ENCODE measurements at regions not wholly inside any gene's neighbourhood (a gene's known extent, or its start where the extent isn't known, plus 50 kb on each side); places are given as distances from the start of the nearest gene placed in this dataset.
A peak's percentile ranks its signal among the peaks of the same experiment; 100 is the strongest.

DNA sequence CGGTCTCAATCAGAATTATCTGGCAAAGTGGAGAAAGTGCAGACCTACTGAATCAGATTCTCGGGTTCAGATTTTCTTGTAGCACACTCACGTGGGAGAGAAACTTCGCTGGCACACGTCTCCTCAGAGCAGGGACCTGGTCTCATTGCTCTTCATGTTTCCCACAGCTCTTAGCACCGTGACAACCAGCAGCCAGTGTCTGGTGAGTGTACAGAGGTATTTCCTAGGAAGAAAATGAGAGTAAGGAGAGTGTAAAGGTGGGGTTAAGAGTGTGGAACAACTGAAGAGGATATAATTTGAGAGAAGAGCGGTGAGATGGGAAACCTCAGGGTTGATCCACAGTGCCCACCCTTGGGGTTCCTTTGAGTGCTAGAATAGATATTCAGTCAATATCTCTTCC is 89.2 kb downstream of the ARF6 start:
- TF ChIP-seq CTCF (IDR thresholded peaks at IDR 0.05): no peak
- no peaks in the 10 kb centered on the region for H3K36me3 Mint-ChIP-seq (ENCODE audit: low read depth)
- DNase-seq (ENCODE audit: low spot score): no peak
- peak overlapping the region; percentile 93 for H3K27ac Mint-ChIP-seq (ENCODE audit: unreplicated experiment)
- H3K27me3 Mint-ChIP-seq (ENCODE audit: low read depth): no peaks in the 10 kb centered on the region
- peaks cover 61% of the 10 kb centered on the region for H3K4me1 Mint-ChIP-seq (ENCODE audit: low read depth)
- H3K9me3 Mint-ChIP-seq (ENCODE audit: low read depth): no peaks in the 10 kb centered on the region
- H3K4me3 Mint-ChIP-seq (ENCODE audit: unreplicated experiment): peak overlapping the region; percentile 47

DNA sequence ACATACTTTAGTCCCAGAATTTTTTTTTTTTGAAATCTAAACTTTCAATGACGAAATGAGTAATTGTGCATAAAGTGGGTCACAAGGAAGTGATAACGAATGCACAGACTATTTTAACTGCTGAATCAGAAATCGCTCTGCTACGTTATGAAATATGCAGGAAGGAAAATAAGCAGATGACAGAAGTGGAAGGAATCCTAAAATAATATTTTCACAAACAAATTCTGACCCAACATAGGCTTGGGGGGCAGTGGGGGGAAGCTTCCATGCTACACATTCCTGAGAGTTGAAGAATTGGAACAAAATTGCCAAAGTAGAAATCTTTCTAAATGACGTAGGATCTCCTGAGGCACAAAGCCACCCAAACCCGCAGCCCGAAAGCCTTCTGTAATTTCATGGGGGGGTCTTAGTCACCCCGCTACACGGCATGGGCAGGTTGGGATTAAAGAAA is 89.6 kb downstream of the ARF6 start:
- Mint-ChIP-seq H3K27ac (ENCODE audit: unreplicated experiment) (peak overlapping the region; percentile 93), H3K27me3 (ENCODE audit: low read depth) (no peaks in the 10 kb centered on the region), H3K4me3 (ENCODE audit: unreplicated experiment) (peak overlapping the region; percentile 47), H3K36me3 (ENCODE audit: low read depth) (no peaks in the 10 kb centered on the region), H3K4me1 (ENCODE audit: low read depth) (peaks cover 62% of the 10 kb centered on the region), H3K9me3 (ENCODE audit: low read depth) (no peaks in the 10 kb centered on the region)
- DNase-seq (ENCODE audit: low spot score): no peak
- no peak for TF ChIP-seq CTCF (IDR thresholded peaks at IDR 0.05)

GRCh38 chr14:49984424-49984823 is 91.5 kb downstream of the ARF6 start:
- no peak overlapping the region for H3K4me3 Mint-ChIP-seq (ENCODE audit: unreplicated experiment)
- no peak for DNase-seq (ENCODE audit: low spot score)
- no peaks in the 10 kb centered on the region for H3K36me3 Mint-ChIP-seq (ENCODE audit: low read depth)
- H3K27me3 Mint-ChIP-seq (ENCODE audit: low read depth): no peaks in the 10 kb centered on the region
- H3K9me3 Mint-ChIP-seq (ENCODE audit: low read depth): no peaks in the 10 kb centered on the region
- peak overlapping the region; percentile 93 for H3K27ac Mint-ChIP-seq (ENCODE audit: unreplicated experiment)
- peaks cover 69% of the 10 kb centered on the region for H3K4me1 Mint-ChIP-seq (ENCODE audit: low read depth)
- TF ChIP-seq CTCF (IDR thresholded peaks at IDR 0.05): no peak

DNA sequence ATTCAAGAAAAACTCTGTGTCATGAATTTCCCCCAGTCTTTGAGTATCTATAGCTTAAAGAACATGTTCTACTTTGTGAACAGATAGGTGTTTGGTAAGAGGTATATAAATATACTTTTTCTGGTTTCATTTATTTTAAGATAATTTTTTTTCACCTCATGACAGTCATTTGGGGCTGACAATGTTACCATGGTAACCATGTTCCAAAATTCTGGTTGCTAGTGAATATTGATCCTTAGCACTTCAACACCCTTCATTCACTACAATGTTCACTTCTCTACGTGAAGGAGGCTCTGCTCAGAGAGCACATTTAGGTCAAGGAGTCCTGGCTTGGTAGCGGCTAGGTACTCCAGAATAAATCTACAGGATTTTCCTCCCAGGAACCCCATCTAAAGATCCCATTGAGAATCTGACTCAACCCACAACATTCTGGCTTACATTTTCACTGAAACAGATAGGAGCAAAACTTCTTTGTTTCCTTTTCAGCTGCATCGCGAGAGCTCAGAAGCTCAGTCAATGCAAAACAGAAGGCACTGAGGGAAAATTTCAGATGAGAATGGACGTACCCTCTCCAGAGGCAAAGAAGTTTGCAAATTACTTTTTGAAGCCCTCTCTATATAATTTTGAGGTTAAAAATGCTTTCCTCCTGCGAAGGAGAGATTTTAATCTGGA is 93.6 kb downstream of the ARF6 start:
- H3K36me3 Mint-ChIP-seq (ENCODE audit: low read depth): no peaks in the 10 kb centered on the region
- H3K4me1 Mint-ChIP-seq (ENCODE audit: low read depth): peaks cover 60% of the 10 kb centered on the region
- H3K4me3 Mint-ChIP-seq (ENCODE audit: unreplicated experiment): no peak overlapping the region
- H3K27me3 Mint-ChIP-seq (ENCODE audit: low read depth): no peaks in the 10 kb centered on the region
- H3K27ac Mint-ChIP-seq (ENCODE audit: unreplicated experiment): peak overlapping the region; percentile 92
- TF ChIP-seq CTCF (IDR thresholded peaks at IDR 0.05): no peak
- no peaks in the 10 kb centered on the region for H3K9me3 Mint-ChIP-seq (ENCODE audit: low read depth)
- DNase-seq (ENCODE audit: low spot score): no peak

DNA sequence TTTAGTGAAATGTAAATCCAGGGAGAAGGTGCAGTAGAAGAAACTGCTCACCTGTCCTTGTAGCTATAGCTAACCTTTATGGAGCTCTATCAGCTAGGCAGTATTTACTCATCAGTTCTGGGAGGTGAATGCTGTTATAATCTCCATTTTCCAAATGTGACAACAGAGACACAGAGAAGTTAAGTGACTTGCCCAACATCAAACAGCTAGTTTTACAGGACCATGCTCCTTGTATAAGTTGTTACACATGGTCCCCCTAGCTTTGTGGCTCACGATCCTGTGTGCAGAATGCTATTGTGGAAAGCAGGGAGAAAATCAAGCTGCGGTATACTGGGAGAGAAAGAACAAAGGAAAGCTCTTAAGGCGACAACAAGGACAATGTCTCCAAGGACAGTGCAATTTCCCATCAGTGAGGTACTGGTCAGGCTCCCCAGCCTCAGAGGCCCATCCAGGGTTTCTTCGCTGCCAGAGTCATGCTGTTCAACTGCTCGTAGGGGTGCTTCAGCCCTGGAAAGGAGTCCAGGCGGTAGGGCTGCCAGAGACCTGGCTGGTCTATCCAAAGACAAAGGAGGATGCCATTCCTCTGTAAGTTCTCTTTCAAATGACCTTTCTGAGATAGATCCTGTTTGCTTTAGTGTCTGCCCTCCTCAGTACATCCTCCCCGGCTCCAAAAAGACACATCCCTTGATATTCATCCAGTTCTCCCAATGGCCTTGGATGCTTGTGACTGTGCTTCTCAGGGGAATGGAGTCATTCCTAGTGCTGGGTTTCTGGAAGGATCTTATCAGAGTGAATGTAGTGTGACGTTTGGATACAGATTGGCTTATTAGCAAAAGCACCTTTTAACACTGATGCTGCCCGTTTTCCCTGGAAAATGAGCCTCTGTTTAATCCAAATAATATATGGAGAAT is 95.5 kb downstream of the ARF6 start:
- Mint-ChIP-seq H3K4me1 (ENCODE audit: low read depth) (peaks cover 49% of the 10 kb centered on the region), H3K27ac (ENCODE audit: unreplicated experiment) (no peak overlapping the region)
- TF ChIP-seq CTCF (IDR thresholded peaks at IDR 0.05): no peak

More for the DNA sequence above, 95.5 kb downstream of the ARF6 start:
- no peak for DNase-seq (ENCODE audit: low spot score)
- Mint-ChIP-seq H3K27me3 (ENCODE audit: low read depth) (no peaks in the 10 kb centered on the region), H3K4me3 (ENCODE audit: unreplicated experiment) (no peak overlapping the region), H3K9me3 (ENCODE audit: low read depth) (no peaks in the 10 kb centered on the region), H3K36me3 (ENCODE audit: low read depth) (no peaks in the 10 kb centered on the region)
